CD14-positive monocyte (primary cell): ENCODE measurements at regions not wholly inside any gene's neighbourhood (a gene's known extent, or its start where the extent isn't known, plus 50 kb on each side); places are given as distances from the start of the nearest gene placed in this dataset.

ENCODE experiments used
- DNase-seq, 3 donors: peaks; one replicate each; pipeline ENCODE4 v3.0.0-alpha.2; 2011 to 2022
- H2AFZ ChIP-seq: 2 replicates; pipeline ENCODE4 v1.6.0; 2012; ENCODE audit warnings: mild to moderate bottlenecking, low read depth, low read length, inconsistent platforms; ENCODE audit not compliant: insufficient read depth, poor library complexity, severe bottlenecking
- H3K27ac ChIP-seq, 2 donors: 1 replicate in 1 of 2; 2 replicates in 1 of 2; pipeline ENCODE4 v1.5.1; 2012 to 2013; ENCODE audit warnings: low read length in 2 of 2, control low read depth in 1 of 2, inconsistent platforms in 1 of 2, low read depth in 1 of 2, mild to moderate bottlenecking in 1 of 2
- H3K27me3 ChIP-seq, 2 donors: one replicate each; pipeline versions ENCODE4 v1.6.0 to v1.6.1; 2011 to 2013; ENCODE audit warnings: low read length in 2 of 2; ENCODE audit not compliant: control insufficient read depth in 2 of 2, insufficient read depth in 2 of 2
- H3K36me3 ChIP-seq, 2 donors: replicated peaks in 1 of 2; 1 replicate in 1 of 2; 2 replicates in 1 of 2; pipeline versions ENCODE4 v1.5.1 to v1.6.1; 2012 to 2013; ENCODE audit warnings: low read length in 2 of 2, control low read depth in 1 of 2, inconsistent platforms in 1 of 2, mild to moderate bottlenecking in 1 of 2; ENCODE audit not compliant: insufficient read depth in 2 of 2, control insufficient read depth in 1 of 2
- H3K4me1 ChIP-seq, 2 donors: 1 replicate in 1 of 2; 2 replicates in 1 of 2; pipeline versions ENCODE4 v1.5.1 to v1.6.1; 2012 to 2013; ENCODE audit warnings: low read length in 2 of 2, control low read depth in 1 of 2, inconsistent platforms in 1 of 2, mild to moderate bottlenecking in 1 of 2, moderate library complexity in 1 of 2; ENCODE audit not compliant: insufficient read depth in 2 of 2, control insufficient read depth in 1 of 2
- H3K4me2 ChIP-seq: replicated peaks from 2 replicates; pipeline ENCODE3; 2012; ENCODE audit warnings: low read length, moderate library complexity, mild to moderate bottlenecking; ENCODE audit not compliant: poor library complexity, severe bottlenecking; ENCODE audit errors: extremely low read depth
- H3K4me3 ChIP-seq, 3 experiments: fragments of 200-600 bp in 1 of 3; sonication (generic) in 1 of 3; replicated peaks in 1 of 3; 1 replicate in 2 of 3; 2 replicates in 1 of 3; pipeline ENCODE4 v1.5.1; 2011 to 2013; ENCODE audit warnings: low read length in 3 of 3, mild to moderate bottlenecking in 3 of 3, control low read depth in 2 of 3, low read depth in 2 of 3, inconsistent platforms in 1 of 3, moderate library complexity in 1 of 3
- H3K79me2 ChIP-seq: 2 replicates; pipeline ENCODE4 v1.6.0; 2012; ENCODE audit warnings: mild to moderate bottlenecking, control low read depth, inconsistent platforms, low read length, moderate library complexity; ENCODE audit not compliant: insufficient read depth
- H3K9ac ChIP-seq: 2 replicates; pipeline ENCODE4 v1.6.0; 2017; ENCODE audit warnings: low read length, mild to moderate bottlenecking; ENCODE audit not compliant: insufficient read depth, poor library complexity, severe bottlenecking
- H3K9me3 ChIP-seq, 2 donors: replicated peaks in 1 of 2; 1 replicate in 1 of 2; 2 replicates in 1 of 2; pipeline versions ENCODE4 v1.5.1 to v1.6.1; 2012 to 2013; ENCODE audit warnings: low read length in 2 of 2, control low read depth in 1 of 2; ENCODE audit not compliant: control insufficient read depth in 1 of 2, insufficient read depth in 1 of 2
- H4K20me1 ChIP-seq: 2 replicates; pipeline ENCODE4 v1.6.0; 2012; ENCODE audit warnings: mild to moderate bottlenecking, low read length, control low read depth, moderate library complexity; ENCODE audit not compliant: insufficient read depth
- H3K27ac Mint-ChIP-seq, 7 donors: one replicate each; pipeline ENCODE4 v1.8.0; 2020; ENCODE audit warnings: mild to moderate bottlenecking in 7 of 7, mixed read lengths in 7 of 7, moderate library complexity in 6 of 7, inconsistent platforms in 2 of 7
- H3K27me3 Mint-ChIP-seq, 3 donors: one replicate each; pipeline ENCODE4 v1.8.0; 2021 to 2022; ENCODE audit warnings: low read depth in 3 of 3, mild to moderate bottlenecking in 3 of 3, mixed read lengths in 3 of 3, moderate library complexity in 3 of 3, inconsistent platforms in 1 of 3
- H3K36me3 Mint-ChIP-seq, 2 donors: one replicate each; pipeline ENCODE4 v1.8.0; 2020; ENCODE audit warnings: mixed read lengths in 2 of 2, inconsistent platforms in 1 of 2, mild to moderate bottlenecking in 1 of 2
- H3K4me1 Mint-ChIP-seq: one replicate; pipeline ENCODE4 v1.8.0; 2020; ENCODE audit warnings: mild to moderate bottlenecking, mixed read lengths
- H3K4me3 Mint-ChIP-seq, 2 donors: one replicate each; pipeline ENCODE4 v1.8.0; 2020; ENCODE audit warnings: mild to moderate bottlenecking in 2 of 2, mixed read lengths in 2 of 2, moderate library complexity in 1 of 2
- H3K9me3 Mint-ChIP-seq, 7 donors: one replicate each; pipeline ENCODE4 v1.8.0; 2020 to 2022; ENCODE audit warnings: mixed read lengths in 7 of 7, mild to moderate bottlenecking in 6 of 7, moderate library complexity in 6 of 7, inconsistent platforms in 2 of 7
- CTCF ChIP-seq: fragments of 200-600 bp; IDR thresholded peaks from one replicate; pipeline ENCODE4 v1.8.0; 2022; ENCODE audit warnings: antibody characterized with exemption, mild to moderate bottlenecking
- WGBS: methylation state at CpG from one replicate; pipeline ENCODE4 v1.1.5; 2013; ENCODE audit warnings: missing lambda C conversion rate; ENCODE audit not compliant: insufficient coverage; 5-methylcytosine and 5-hydroxymethylcytosine counted together
- intact Hi-C, 2 donors: fragments of 100-400 bp; cut with micrococcal nuclease; formaldehyde crosslinking; loops; one replicate each; pipeline versions ENCODE4 v1.15.0 to v1.15.1; 2023

- H3K4me1 Mint-ChIP-seq = no peaks in the 10 kb centered on the region
- Histone ChIP-seq H3K4me3 (no peak overlapping the region), H3K4me1 (no peaks in the 10 kb centered on the region), H4K20me1 (no peaks in the 10 kb centered on the region), H3K27me3 (no peaks in the 10 kb centered on the region), H3K9ac (no peak overlapping the region), H3K36me3 (no peaks in the 10 kb centered on the region), H3K27ac (no peak overlapping the region), H3K4me2 (no peak overlapping the region), H3K79me2 (no peaks in the 10 kb centered on the region), H3K9me3 (peaks cover 0 to 4% of the 10 kb centered on the region in 2 donors), H2AFZ (no peak overlapping the region)
- intact Hi-C loops = no loop called here
- WGBS = 100% methylated on average over 2 of the region's 6 CpGs
- no peak overlapping the region for H3K27ac Mint-ChIP-seq
- DNase-seq = no peak
- H3K27me3 Mint-ChIP-seq = peaks cover 0 to 1% (median 0%) of the 10 kb centered on the region in 3 donors
- no peak for TF ChIP-seq CTCF
- peaks cover 0 to 9% (median 2%) of the 10 kb centered on the region in 7 donors for H3K9me3 Mint-ChIP-seq
- H3K4me3 Mint-ChIP-seq = no peak overlapping the region
- H3K36me3 Mint-ChIP-seq = no peaks in the 10 kb centered on the region
These were observed 627.7 kb upstream of the CDH2 start for GRCh38 chr18:28804512-28805202.

- Histone ChIP-seq H3K79me2 (no peaks in the 10 kb centered on the region), H3K36me3 (no peaks in the 10 kb centered on the region), H3K4me3 (no peak overlapping the region), H3K27me3 (no peaks in the 10 kb centered on the region), H4K20me1 (no peaks in the 10 kb centered on the region), H2AFZ (no peak overlapping the region), H3K9me3 (no peaks in the 10 kb centered on the region), H3K4me1 (no peaks in the 10 kb centered on the region), H3K4me2 (no peak overlapping the region), H3K9ac (no peak overlapping the region), H3K27ac (no peak overlapping the region)
- no peak for DNase-seq
- H3K4me3 Mint-ChIP-seq = no peak overlapping the region
- intact Hi-C loops = no loop called here
- 33% methylated on average over 1 of the region's 4 CpGs for WGBS
- no peaks in the 10 kb centered on the region for H3K4me1 Mint-ChIP-seq
- TF ChIP-seq CTCF = no peak
- H3K27me3 Mint-ChIP-seq = peaks cover 0 to 1% (median 0%) of the 10 kb centered on the region in 3 donors
- no peaks in the 10 kb centered on the region for H3K36me3 Mint-ChIP-seq
- H3K27ac Mint-ChIP-seq = no peak overlapping the region
- H3K9me3 Mint-ChIP-seq = peaks cover 0 to 7% (median 0%) of the 10 kb centered on the region in 7 donors
These were observed 625.6 kb upstream of the CDH2 start for GRCh38 chr18:28802546-28802945.
